Ovary (tissue), 3 donors: ENCODE measurements at regions not wholly inside any gene's neighbourhood (a gene's known extent, or its start where the extent isn't known, plus 50 kb on each side); places are given as distances from the start of the nearest gene placed in this dataset.

ENCODE experiments used
- EP300 ChIP-seq: sonication (generic); formaldehyde crosslinking; IDR thresholded peaks from one replicate; pipeline ENCODE4 v1.6.1; 2017; ENCODE audit warnings: antibody characterized with exemption
- POLR2A ChIP-seq: fragments of 450-650 bp; IDR thresholded peaks from one replicate; pipeline ENCODE4 v1.6.1; 2017; ENCODE audit warnings: antibody characterized with exemption, mild to moderate bottlenecking, moderate library complexity
- TF ChIP-seq, protein P1 (sequence below), 3 donors: fragments of 450-650 bp in 2 of 3; fragments of 200-600 bp in 1 of 3; IDR thresholded peaks; one replicate each; pipeline versions ENCODE4 v1.5.1 to v1.8.0; 2016 to 2022; ENCODE audit warnings: antibody characterized with exemption in 3 of 3, mild to moderate bottlenecking in 1 of 3
- donor health status: DM: no; HTN: no; CAD: no.

- TF ChIP-seq EP300 (no peak), POLR2A (no peak)
- TF ChIP-seq, protein P1, sequence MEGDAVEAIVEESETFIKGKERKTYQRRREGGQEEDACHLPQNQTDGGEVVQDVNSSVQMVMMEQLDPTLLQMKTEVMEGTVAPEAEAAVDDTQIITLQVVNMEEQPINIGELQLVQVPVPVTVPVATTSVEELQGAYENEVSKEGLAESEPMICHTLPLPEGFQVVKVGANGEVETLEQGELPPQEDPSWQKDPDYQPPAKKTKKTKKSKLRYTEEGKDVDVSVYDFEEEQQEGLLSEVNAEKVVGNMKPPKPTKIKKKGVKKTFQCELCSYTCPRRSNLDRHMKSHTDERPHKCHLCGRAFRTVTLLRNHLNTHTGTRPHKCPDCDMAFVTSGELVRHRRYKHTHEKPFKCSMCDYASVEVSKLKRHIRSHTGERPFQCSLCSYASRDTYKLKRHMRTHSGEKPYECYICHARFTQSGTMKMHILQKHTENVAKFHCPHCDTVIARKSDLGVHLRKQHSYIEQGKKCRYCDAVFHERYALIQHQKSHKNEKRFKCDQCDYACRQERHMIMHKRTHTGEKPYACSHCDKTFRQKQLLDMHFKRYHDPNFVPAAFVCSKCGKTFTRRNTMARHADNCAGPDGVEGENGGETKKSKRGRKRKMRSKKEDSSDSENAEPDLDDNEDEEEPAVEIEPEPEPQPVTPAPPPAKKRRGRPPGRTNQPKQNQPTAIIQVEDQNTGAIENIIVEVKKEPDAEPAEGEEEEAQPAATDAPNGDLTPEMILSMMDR (IDR thresholded peaks at IDR 0.05), result no peak
Measured at GRCh38 chr3:106206613-106207012, 337.8 kb upstream of the CBLB start.
